ENCODE measurements at regions not wholly inside any gene's neighbourhood (a gene's known extent, or its start where the extent isn't known, plus 50 kb on each side); places are given as distances from the start of the nearest gene placed in this dataset.
"Not testable (repeated sequence)": the region's sequence is repeated elsewhere in the genome, so short reads cannot be mapped to it uniquely, and the experiment has no call there.

DNA sequence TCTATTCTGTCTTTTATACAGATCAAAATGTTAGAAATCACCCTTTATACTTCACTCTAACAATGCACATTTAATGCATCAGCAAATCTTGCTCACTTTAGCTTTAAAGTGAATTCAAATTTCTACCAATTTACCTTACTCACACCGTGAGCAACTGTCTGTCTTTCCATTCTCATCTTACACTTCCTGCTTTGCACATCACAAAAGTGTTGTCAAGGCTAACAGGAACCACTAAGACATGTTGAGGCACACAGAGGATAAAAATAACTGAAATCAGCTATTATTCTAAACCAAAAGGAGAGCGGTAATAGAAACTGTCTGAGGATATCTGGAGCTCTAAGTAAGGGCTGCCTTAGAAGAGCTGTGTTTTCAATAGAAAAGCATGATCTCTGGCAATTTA is 519.9 kb downstream of the ZBBX start:
- TF ChIP-seq POLR2AphosphoS5 (IDR thresholded peaks at IDR 0.05), result no peak
- TF ChIP-seq, protein P1, sequence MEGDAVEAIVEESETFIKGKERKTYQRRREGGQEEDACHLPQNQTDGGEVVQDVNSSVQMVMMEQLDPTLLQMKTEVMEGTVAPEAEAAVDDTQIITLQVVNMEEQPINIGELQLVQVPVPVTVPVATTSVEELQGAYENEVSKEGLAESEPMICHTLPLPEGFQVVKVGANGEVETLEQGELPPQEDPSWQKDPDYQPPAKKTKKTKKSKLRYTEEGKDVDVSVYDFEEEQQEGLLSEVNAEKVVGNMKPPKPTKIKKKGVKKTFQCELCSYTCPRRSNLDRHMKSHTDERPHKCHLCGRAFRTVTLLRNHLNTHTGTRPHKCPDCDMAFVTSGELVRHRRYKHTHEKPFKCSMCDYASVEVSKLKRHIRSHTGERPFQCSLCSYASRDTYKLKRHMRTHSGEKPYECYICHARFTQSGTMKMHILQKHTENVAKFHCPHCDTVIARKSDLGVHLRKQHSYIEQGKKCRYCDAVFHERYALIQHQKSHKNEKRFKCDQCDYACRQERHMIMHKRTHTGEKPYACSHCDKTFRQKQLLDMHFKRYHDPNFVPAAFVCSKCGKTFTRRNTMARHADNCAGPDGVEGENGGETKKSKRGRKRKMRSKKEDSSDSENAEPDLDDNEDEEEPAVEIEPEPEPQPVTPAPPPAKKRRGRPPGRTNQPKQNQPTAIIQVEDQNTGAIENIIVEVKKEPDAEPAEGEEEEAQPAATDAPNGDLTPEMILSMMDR (IDR thresholded peaks at IDR 0.05), result no peak
- TF ChIP-seq EP300 (IDR thresholded peaks at IDR 0.05), result no peak
- no peak for TF ChIP-seq POLR2A (IDR thresholded peaks at IDR 0.05)
- Histone ChIP-seq H3K27me3 (no peaks in the 10 kb centered on the region), H3K36me3 (no peaks in the 10 kb centered on the region), H3K9me3 (peaks cover 0 to 8% (median 0%) of the 10 kb centered on the region in 3 donors), H3K4me1 (no peaks in the 10 kb centered on the region), H3K4me3 (no peak overlapping the region), H3K27ac (no peak overlapping the region)
- no peak for ATAC-seq
- WGBS, 2 donors (ENCODE audit: low coverage in 1 of 2), result 72 to 78% methylated on average over 2 of the region's 2 CpGs

DNA sequence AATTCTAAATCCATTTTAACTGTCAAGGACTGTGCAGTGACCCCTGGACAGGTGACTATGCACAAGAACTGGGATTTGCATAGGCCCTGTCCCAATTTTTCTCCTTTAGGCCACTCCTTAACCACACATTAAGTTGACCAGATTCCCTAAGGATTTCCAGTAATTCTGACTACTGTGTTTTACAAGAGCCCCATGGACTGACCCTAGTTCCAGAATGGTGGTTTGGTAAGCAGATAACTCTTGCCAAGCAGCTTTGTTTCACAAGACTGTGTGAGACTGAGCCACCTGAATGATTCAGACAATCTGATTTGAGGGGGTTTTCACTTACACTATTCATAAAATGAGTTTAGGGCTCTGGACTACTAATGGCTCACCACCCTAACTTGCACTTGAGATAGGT is 535.8 kb downstream of the ZBBX start:
- H3K36me3 ChIP-seq, result no peaks in the 10 kb centered on the region
- no peak overlapping the region for H3K4me3 ChIP-seq
- TF ChIP-seq, protein P1 (IDR thresholded peaks at IDR 0.05), result no peak
- no peak for TF ChIP-seq POLR2A (IDR thresholded peaks at IDR 0.05)
- no peak for TF ChIP-seq POLR2AphosphoS5 (IDR thresholded peaks at IDR 0.05)
- no peak for TF ChIP-seq EP300 (IDR thresholded peaks at IDR 0.05)
- no peaks in the 10 kb centered on the region for H3K4me1 ChIP-seq
- no peak for ATAC-seq
- no peaks in the 10 kb centered on the region for H3K27me3 ChIP-seq
- peaks cover 0 to 4% (median 0%) of the 10 kb centered on the region in 3 donors for H3K9me3 ChIP-seq
- no peak overlapping the region for H3K27ac ChIP-seq

- H3K9me3 ChIP-seq, H3K4me3 ChIP-seq, H3K36me3 ChIP-seq, H3K27ac ChIP-seq, ATAC-seq, H3K4me1 ChIP-seq, H3K27me3 ChIP-seq: not testable (repeated sequence)
- no CpG with 5 or more reads among the region's 25 CpGs for WGBS, 2 donors (ENCODE audit: low coverage in 1 of 2)
These were observed 537.3 kb downstream of the ZBBX start for GRCh38 chr3:166842784-166843183.

DNA sequence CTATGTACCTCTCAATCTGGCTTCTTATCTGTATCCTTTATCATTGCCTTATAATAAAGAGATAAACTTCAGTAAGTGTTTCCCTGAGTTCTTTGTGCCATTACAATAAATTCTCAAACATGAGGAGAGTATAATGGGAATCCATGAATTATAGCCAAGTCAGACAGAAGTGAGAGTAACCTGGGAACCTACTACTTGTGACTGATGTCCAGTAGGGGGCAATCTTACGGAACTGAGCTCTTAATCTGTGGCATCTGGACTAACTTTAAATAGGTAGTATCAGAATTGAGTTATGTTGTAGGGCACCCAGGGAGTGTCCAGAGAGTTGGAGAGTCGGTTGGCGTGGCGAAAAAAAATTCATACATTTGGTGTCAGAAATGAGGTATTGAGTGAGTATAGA is 542.6 kb downstream of the ZBBX start:
- TF ChIP-seq POLR2AphosphoS5 (IDR thresholded peaks at IDR 0.05) (no peak), EP300 (IDR thresholded peaks at IDR 0.05) (no peak), POLR2A (IDR thresholded peaks at IDR 0.05) (no peak)
- TF ChIP-seq, protein P1 (IDR thresholded peaks at IDR 0.05), result no peak
- Histone ChIP-seq H3K9me3 (no peaks in the 10 kb centered on the region), H3K27me3 (no peaks in the 10 kb centered on the region), H3K4me3 (no peak overlapping the region), H3K4me1 (no peaks in the 10 kb centered on the region), H3K36me3 (no peaks in the 10 kb centered on the region), H3K27ac (no peak overlapping the region)
- 74 to 75% methylated on average over 4 of the region's 4 CpGs for WGBS, 2 donors (ENCODE audit: low coverage in 1 of 2)
- ATAC-seq, result no peak

GRCh38 chr3:166836836-166837235 is 543.3 kb downstream of the ZBBX start:
- no peaks in the 10 kb centered on the region for H3K36me3 ChIP-seq
- no peaks in the 10 kb centered on the region for H3K9me3 ChIP-seq
- no peaks in the 10 kb centered on the region for H3K27me3 ChIP-seq
- no peak for TF ChIP-seq EP300 (IDR thresholded peaks at IDR 0.05)
- ATAC-seq, result no peak
- H3K4me3 ChIP-seq, result no peak overlapping the region
- H3K4me1 ChIP-seq, result no peaks in the 10 kb centered on the region
- WGBS, 2 donors (ENCODE audit: low coverage in 1 of 2), result 71 to 86% methylated on average over 1 of the region's 1 CpG
- H3K27ac ChIP-seq, result no peak overlapping the region

- H3K4me1 ChIP-seq, result no peaks in the 10 kb centered on the region
- no peak for ATAC-seq
- WGBS, 2 donors (ENCODE audit: low coverage in 1 of 2), result 74 to 77% methylated on average over 3 of the region's 3 CpGs
- H3K36me3 ChIP-seq, result no peaks in the 10 kb centered on the region
- TF ChIP-seq EP300 (IDR thresholded peaks at IDR 0.05) (no peak), POLR2A (IDR thresholded peaks at IDR 0.05) (no peak), POLR2AphosphoS5 (IDR thresholded peaks at IDR 0.05) (no peak)
- H3K9me3 ChIP-seq, result no peaks in the 10 kb centered on the region
- H3K27me3 ChIP-seq, result no peaks in the 10 kb centered on the region
- H3K4me3 ChIP-seq, result no peak overlapping the region
- H3K27ac ChIP-seq, result no peak overlapping the region
These were observed 550.2 kb downstream of the ZBBX start for GRCh38 chr3:166829896-166830295.

GRCh38 chr3:166818464-166818863 is 561.6 kb downstream of the ZBBX start:
- Histone ChIP-seq H3K4me3 (no peak overlapping the region), H3K4me1 (no peaks in the 10 kb centered on the region), H3K9me3 (no peaks in the 10 kb centered on the region), H3K27ac (no peak overlapping the region), H3K27me3 (no peaks in the 10 kb centered on the region), H3K36me3 (no peaks in the 10 kb centered on the region)
- ATAC-seq, result no peak
- no peak for TF ChIP-seq POLR2A (IDR thresholded peaks at IDR 0.05)
- no peak for TF ChIP-seq POLR2AphosphoS5 (IDR thresholded peaks at IDR 0.05)
- TF ChIP-seq, protein P1 (IDR thresholded peaks at IDR 0.05), result no peak
- no peak for TF ChIP-seq EP300 (IDR thresholded peaks at IDR 0.05)

- 93 to 100% methylated on average over 1 to 2 of the region's 6 CpGs for WGBS, 2 donors (ENCODE audit: low coverage in 1 of 2)
These were observed 562.8 kb downstream of the ZBBX start for GRCh38 chr3:166817269-166817668.

More at GRCh38 chr3:166817269-166817668, 562.8 kb downstream of the ZBBX start:
- H3K27me3 ChIP-seq, H3K4me3 ChIP-seq, H3K27ac ChIP-seq, H3K36me3 ChIP-seq, H3K4me1 ChIP-seq, H3K9me3 ChIP-seq, ATAC-seq: not testable (repeated sequence)

All from gastroesophageal sphincter (tissue), 4 donors.